SK-N-SH treated with all-trans-retinoic acid at 6 μM for 48 hours (cell line): ENCODE measurements at regions not wholly inside any gene's neighbourhood (a gene's known extent, or its start where the extent isn't known, plus 50 kb on each side); places are given as distances from the start of the nearest gene placed in this dataset.

ENCODE experiments used
- ATAC-seq: fragments of 200-7000 bp; cut with Tn5 transposase; 3 replicates; pipeline ENCODE4 v1.9.1; 2020; ENCODE audit warnings: mild to moderate bottlenecking, moderate library complexity
- BACH2 ChIP-seq: fragments of 250-450 bp; sonication (Bioruptor Pico); IDR thresholded peaks from 2 replicates; pipeline ENCODE4 v1.9.0; 2021; ENCODE audit warnings: mild to moderate bottlenecking, borderline replicate concordance
- CSDC2 ChIP-seq: fragments of 250-450 bp; sonication (Bioruptor Pico); IDR thresholded peaks from 2 replicates; pipeline ENCODE4 v1.5.0; 2020; ENCODE audit warnings: mild to moderate bottlenecking, moderate library complexity
- ESRRG ChIP-seq: fragments of 250-450 bp; sonication (Bioruptor Pico); IDR thresholded peaks from 2 replicates; pipeline ENCODE4 v1.6.1; 2021; ENCODE audit warnings: mild to moderate bottlenecking
- GLIS3 ChIP-seq: fragments of 250-450 bp; sonication (Bioruptor Pico); IDR thresholded peaks from 2 replicates; pipeline ENCODE4 v1.5.0; 2020; ENCODE audit warnings: mild to moderate bottlenecking, moderate library complexity
- ISL1 ChIP-seq: fragments of 250-450 bp; sonication (Bioruptor Pico); IDR thresholded peaks from 2 replicates; pipeline ENCODE4 v2.1.2; 2022; ENCODE audit warnings: mild to moderate bottlenecking, moderate library complexity
- OSR1 ChIP-seq: fragments of 250-450 bp; sonication (Bioruptor Pico); IDR thresholded peaks from 2 replicates; pipeline ENCODE4 v1.8.0; 2022; ENCODE audit warnings: moderate library complexity, mild to moderate bottlenecking, inconsistent platforms
- RARB ChIP-seq: fragments of 250-450 bp; sonication (Bioruptor Pico); IDR thresholded peaks from 2 replicates; pipeline ENCODE4 v1.8.0; 2021; ENCODE audit warnings: mild to moderate bottlenecking, moderate library complexity
- SNAI2 ChIP-seq: fragments of 250-450 bp; sonication (Bioruptor Pico); IDR thresholded peaks from 2 replicates; pipeline ENCODE4 v1.5.0; 2020; ENCODE audit warnings: mild to moderate bottlenecking, moderate library complexity
- TCF4 ChIP-seq: fragments of 250-450 bp; sonication (Bioruptor Pico); IDR thresholded peaks from 2 replicates; pipeline ENCODE4 v1.8.0; 2021; ENCODE audit warnings: mild to moderate bottlenecking, moderate library complexity, borderline replicate concordance
- TOX ChIP-seq: fragments of 250-450 bp; sonication (Bioruptor Pico); IDR thresholded peaks from 2 replicates; pipeline ENCODE4 v1.8.0; 2021; ENCODE audit warnings: mild to moderate bottlenecking, moderate library complexity, borderline replicate concordance
- ZC3H10 ChIP-seq: fragments of 250-450 bp; sonication (Bioruptor Pico); IDR thresholded peaks from 2 replicates; pipeline ENCODE4 v1.5.1; 2021; ENCODE audit warnings: mild to moderate bottlenecking, moderate library complexity
- ZFP3 ChIP-seq: fragments of 250-450 bp; sonication (Bioruptor Pico); IDR thresholded peaks from 2 replicates; pipeline ENCODE4 v1.5.0; 2020; ENCODE audit warnings: mild to moderate bottlenecking, moderate library complexity
- ZNF8 ChIP-seq: fragments of 450-650 bp; formaldehyde crosslinking; IDR thresholded peaks from 2 replicates; pipeline ENCODE4 v1.5.0; 2020; ENCODE audit warnings: mild to moderate bottlenecking, moderate library complexity
- TF ChIP-seq, protein P1 (sequence below): fragments of 250-450 bp; sonication (Bioruptor Pico); IDR thresholded peaks from 2 replicates; pipeline ENCODE4 v1.5.1; 2021; ENCODE audit warnings: mild to moderate bottlenecking, moderate library complexity
- TF ChIP-seq, protein P2 (sequence below): fragments of 250-450 bp; sonication (Bioruptor Pico); IDR thresholded peaks from 2 replicates; pipeline ENCODE4 v1.8.0; 2020; ENCODE audit warnings: mild to moderate bottlenecking, moderate library complexity, borderline replicate concordance
- TF ChIP-seq, protein P3 (sequence below): fragments of 250-450 bp; sonication (Bioruptor Pico); IDR thresholded peaks from 2 replicates; pipeline ENCODE4 v1.8.0; 2021; ENCODE audit warnings: low read depth, mild to moderate bottlenecking, moderate library complexity, borderline replicate concordance
- TF ChIP-seq, protein P4 (sequence below): fragments of 250-450 bp; sonication (Bioruptor Pico); IDR thresholded peaks from 2 replicates; pipeline ENCODE4 v1.5.0; 2020; ENCODE audit warnings: mild to moderate bottlenecking, moderate library complexity
- TF ChIP-seq, protein P5 (sequence below): fragments of 250-450 bp; sonication (Bioruptor Pico); IDR thresholded peaks from 2 replicates; pipeline ENCODE4 v1.5.1; 2020; ENCODE audit warnings: low read depth, mild to moderate bottlenecking, moderate library complexity

DNA sequence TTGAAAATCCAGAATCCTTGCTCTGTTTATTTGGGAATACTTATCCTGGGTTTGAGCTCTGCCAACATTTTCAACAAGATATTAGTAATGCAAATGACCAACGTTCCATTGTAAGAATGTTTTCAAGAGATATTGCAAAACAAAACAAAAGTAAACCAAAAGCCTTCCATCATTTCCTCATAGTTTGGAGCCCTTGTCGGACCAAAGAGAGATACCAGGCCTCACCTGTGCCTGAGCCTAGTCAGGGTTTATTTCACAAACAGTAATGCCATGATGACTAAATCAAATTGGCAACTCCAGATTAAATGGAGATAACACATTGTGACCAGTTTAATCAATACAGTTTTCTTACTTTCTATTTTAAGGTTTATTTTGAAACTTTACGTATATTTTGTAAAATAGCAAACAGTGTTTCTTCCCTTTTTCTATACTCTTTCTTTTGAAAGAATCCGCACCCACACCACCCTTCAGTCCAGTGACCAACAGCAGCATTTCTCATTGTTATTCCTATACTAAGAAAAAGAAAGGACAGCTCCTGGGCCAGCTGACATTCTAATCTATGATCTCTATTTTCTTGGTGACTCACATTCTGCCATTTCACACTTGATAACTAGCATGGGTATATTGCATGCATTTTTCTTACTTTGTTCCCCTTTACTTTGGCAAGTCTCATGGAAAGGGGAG lies 168.5 kb upstream of the MEOX2 start:
- ATAC-seq = no peak
- TF ChIP-seq GLIS3 (CRISPR knock-in tag) (no peak), SNAI2 (CRISPR knock-in tag) (no peak), BACH2 (CRISPR knock-in tag) (no peak), ISL1 (no peak), RARB (CRISPR knock-in tag) (no peak)
- TF ChIP-seq, protein P1, sequence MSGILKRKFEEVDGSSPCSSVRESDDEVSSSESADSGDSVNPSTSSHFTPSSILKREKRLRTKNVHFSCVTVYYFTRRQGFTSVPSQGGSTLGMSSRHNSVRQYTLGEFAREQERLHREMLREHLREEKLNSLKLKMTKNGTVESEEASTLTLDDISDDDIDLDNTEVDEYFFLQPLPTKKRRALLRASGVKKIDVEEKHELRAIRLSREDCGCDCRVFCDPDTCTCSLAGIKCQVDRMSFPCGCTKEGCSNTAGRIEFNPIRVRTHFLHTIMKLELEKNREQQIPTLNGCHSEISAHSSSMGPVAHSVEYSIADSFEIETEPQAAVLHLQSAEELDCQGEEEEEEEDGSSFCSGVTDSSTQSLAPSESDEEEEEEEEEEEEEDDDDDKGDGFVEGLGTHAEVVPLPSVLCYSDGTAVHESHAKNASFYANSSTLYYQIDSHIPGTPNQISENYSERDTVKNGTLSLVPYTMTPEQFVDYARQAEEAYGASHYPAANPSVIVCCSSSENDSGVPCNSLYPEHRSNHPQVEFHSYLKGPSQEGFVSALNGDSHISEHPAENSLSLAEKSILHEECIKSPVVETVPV (CRISPR knock-in tag) = no peak
- TF ChIP-seq, protein P2, sequence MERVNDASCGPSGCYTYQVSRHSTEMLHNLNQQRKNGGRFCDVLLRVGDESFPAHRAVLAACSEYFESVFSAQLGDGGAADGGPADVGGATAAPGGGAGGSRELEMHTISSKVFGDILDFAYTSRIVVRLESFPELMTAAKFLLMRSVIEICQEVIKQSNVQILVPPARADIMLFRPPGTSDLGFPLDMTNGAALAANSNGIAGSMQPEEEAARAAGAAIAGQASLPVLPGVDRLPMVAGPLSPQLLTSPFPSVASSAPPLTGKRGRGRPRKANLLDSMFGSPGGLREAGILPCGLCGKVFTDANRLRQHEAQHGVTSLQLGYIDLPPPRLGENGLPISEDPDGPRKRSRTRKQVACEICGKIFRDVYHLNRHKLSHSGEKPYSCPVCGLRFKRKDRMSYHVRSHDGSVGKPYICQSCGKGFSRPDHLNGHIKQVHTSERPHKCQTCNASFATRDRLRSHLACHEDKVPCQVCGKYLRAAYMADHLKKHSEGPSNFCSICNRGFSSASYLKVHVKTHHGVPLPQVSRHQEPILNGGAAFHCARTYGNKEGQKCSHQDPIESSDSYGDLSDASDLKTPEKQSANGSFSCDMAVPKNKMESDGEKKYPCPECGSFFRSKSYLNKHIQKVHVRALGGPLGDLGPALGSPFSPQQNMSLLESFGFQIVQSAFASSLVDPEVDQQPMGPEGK = no peak
- TF ChIP-seq, protein P3, sequence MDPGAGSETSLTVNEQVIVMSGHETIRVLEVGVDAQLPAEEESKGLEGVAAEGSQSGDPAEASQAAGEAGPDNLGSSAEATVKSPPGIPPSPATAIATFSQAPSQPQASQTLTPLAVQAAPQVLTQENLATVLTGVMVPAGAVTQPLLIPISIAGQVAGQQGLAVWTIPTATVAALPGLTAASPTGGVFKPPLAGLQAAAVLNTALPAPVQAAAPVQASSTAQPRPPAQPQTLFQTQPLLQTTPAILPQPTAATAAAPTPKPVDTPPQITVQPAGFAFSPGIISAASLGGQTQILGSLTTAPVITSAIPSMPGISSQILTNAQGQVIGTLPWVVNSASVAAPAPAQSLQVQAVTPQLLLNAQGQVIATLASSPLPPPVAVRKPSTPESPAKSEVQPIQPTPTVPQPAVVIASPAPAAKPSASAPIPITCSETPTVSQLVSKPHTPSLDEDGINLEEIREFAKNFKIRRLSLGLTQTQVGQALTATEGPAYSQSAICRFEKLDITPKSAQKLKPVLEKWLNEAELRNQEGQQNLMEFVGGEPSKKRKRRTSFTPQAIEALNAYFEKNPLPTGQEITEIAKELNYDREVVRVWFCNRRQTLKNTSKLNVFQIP (CRISPR knock-in tag) = no peak
- TF ChIP-seq, all 23 proteins: peak for 0

DNA sequence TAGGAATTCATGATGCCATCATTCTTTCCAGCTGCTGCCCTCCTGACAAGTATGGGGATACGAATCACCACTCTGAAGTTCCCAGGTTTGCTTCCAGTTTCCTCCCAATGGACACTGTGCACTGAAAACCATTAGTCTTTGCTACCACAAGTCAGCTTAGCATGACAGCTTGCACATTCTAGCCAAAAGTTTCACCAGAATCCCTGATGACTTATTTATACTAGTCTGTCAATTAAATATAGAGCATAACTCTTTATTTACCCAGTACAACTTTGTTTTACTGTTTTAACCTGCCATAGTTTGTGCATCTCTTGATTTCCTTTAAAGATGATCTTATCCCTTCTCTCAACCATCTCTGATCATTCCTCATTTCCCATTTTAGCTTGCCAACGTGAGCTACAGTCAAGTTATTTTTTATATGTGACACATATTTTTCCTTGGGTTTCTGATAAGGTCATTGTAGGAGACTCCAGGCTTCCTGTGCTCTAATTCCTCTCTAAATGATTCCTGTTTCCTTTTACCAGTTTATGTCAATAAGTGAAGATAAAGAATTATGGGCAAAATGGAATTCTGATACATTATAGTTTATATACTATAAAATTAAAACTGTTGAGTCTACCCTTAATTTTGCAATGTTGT lies 167.5 kb upstream of the MEOX2 start:
- no peak for ATAC-seq

DNA sequence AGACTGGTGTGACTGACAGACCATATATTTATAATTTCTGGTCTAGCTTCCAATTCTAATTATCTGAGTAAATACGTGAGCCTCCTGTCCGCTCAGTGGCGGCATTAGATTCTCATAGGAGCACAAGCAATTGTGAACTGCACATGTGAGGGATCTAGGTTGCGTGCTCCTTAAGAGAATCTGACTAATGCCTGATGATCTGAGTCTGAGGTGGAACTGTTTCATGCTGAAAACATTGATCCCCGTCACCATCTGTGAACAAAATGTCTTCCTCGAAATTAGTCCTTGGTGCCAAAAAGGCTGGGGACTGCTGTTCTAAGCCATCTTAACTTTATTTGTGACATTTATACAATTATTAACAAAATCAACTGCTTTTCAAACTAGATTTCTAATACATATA lies 164.7 kb upstream of the MEOX2 start:
- TF ChIP-seq ZC3H10 (CRISPR knock-in tag) = no peak
- no peak for TF ChIP-seq ZFP3 (CRISPR knock-in tag)
- no peak for TF ChIP-seq BACH2 (CRISPR knock-in tag)
- TF ChIP-seq TCF4 (CRISPR knock-in tag) = no peak
- no peak for TF ChIP-seq RARB (CRISPR knock-in tag)
- TF ChIP-seq, protein P4, sequence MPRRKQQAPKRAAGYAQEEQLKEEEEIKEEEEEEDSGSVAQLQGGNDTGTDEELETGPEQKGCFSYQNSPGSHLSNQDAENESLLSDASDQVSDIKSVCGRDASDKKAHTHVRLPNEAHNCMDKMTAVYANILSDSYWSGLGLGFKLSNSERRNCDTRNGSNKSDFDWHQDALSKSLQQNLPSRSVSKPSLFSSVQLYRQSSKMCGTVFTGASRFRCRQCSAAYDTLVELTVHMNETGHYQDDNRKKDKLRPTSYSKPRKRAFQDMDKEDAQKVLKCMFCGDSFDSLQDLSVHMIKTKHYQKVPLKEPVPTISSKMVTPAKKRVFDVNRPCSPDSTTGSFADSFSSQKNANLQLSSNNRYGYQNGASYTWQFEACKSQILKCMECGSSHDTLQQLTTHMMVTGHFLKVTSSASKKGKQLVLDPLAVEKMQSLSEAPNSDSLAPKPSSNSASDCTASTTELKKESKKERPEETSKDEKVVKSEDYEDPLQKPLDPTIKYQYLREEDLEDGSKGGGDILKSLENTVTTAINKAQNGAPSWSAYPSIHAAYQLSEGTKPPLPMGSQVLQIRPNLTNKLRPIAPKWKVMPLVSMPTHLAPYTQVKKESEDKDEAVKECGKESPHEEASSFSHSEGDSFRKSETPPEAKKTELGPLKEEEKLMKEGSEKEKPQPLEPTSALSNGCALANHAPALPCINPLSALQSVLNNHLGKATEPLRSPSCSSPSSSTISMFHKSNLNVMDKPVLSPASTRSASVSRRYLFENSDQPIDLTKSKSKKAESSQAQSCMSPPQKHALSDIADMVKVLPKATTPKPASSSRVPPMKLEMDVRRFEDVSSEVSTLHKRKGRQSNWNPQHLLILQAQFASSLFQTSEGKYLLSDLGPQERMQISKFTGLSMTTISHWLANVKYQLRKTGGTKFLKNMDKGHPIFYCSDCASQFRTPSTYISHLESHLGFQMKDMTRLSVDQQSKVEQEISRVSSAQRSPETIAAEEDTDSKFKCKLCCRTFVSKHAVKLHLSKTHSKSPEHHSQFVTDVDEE (CRISPR knock-in tag) = no peak
- no peak for TF ChIP-seq ESRRG (CRISPR knock-in tag)
- no peak for TF ChIP-seq GLIS3 (CRISPR knock-in tag)
- no peak for TF ChIP-seq OSR1 (CRISPR knock-in tag)
- no peak for TF ChIP-seq CSDC2 (CRISPR knock-in tag)
- no peak for TF ChIP-seq ZNF8 (CRISPR knock-in tag)
- TF ChIP-seq, all 23 proteins: peak for 0
- ATAC-seq = no peak

More for the DNA sequence above, 167.5 kb upstream of the MEOX2 start:
- TF ChIP-seq TOX (CRISPR knock-in tag) = no peak
- TF ChIP-seq OSR1 (CRISPR knock-in tag) = no peak
- TF ChIP-seq, protein P5, sequence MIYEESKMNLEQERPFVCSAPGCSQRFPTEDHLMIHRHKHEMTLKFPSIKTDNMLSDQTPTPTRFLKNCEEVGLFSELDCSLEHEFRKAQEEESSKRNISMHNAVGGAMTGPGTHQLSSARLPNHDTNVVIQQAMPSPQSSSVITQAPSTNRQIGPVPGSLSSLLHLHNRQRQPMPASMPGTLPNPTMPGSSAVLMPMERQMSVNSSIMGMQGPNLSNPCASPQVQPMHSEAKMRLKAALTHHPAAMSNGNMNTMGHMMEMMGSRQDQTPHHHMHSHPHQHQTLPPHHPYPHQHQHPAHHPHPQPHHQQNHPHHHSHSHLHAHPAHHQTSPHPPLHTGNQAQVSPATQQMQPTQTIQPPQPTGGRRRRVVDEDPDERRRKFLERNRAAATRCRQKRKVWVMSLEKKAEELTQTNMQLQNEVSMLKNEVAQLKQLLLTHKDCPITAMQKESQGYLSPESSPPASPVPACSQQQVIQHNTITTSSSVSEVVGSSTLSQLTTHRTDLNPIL (CRISPR knock-in tag) = no peak
- no peak for TF ChIP-seq CSDC2 (CRISPR knock-in tag)
- no peak for TF ChIP-seq ISL1
- TF ChIP-seq, protein P2 = no peak
- TF ChIP-seq ZNF8 (CRISPR knock-in tag) = no peak
- TF ChIP-seq, protein P3 (CRISPR knock-in tag) = no peak
